ENCODE measurements at regions not wholly inside any gene's neighbourhood (a gene's known extent, or its start where the extent isn't known, plus 50 kb on each side); places are given as distances from the start of the nearest gene placed in this dataset.

- no peak for DNase-seq (ENCODE audit: low read depth)
These were observed 226.6 kb downstream of the ACKR3 start for GRCh38 chr2:236796236-236796635.

- no peak for DNase-seq (ENCODE audit: low read depth)
These were observed 227.8 kb downstream of the ACKR3 start for GRCh38 chr2:236797411-236797810.

GRCh38 chr2:236798491-236798890 lies 228.9 kb downstream of the ACKR3 start:
- DNase-seq (ENCODE audit: low read depth), result no peak

- no peak for DNase-seq (ENCODE audit: low read depth)
These were observed 229.9 kb downstream of the ACKR3 start for GRCh38 chr2:236799391-236800026.

- DNase-seq (ENCODE audit: low read depth), result no peak
These were observed 233.2 kb downstream of the ACKR3 start for GRCh38 chr2:236802862-236803261.

GRCh38 chr2:236803621-236804020 lies 234.0 kb downstream of the ACKR3 start:
- no peak for DNase-seq (ENCODE audit: low read depth)

- DNase-seq (ENCODE audit: low read depth), result no peak
These were observed 236.3 kb downstream of the ACKR3 start for GRCh38 chr2:236805800-236806531.

- DNase-seq (ENCODE audit: low read depth), result no peak
These were observed 240.1 kb downstream of the ACKR3 start for GRCh38 chr2:236809716-236810115.

GRCh38 chr2:236811062-236811656 lies 241.5 kb downstream of the ACKR3 start:
- DNase-seq (ENCODE audit: low read depth), result no peak

- DNase-seq (ENCODE audit: low read depth), result no peak
These were observed 244.1 kb downstream of the ACKR3 start for GRCh38 chr2:236813766-236814165.

- no peak for DNase-seq (ENCODE audit: low read depth)
These were observed 245.0 kb downstream of the ACKR3 start for GRCh38 chr2:236814593-236814992.

GRCh38 chr2:236815746-236816145 lies 246.1 kb downstream of the ACKR3 start:
- DNase-seq (ENCODE audit: low read depth), result no peak

- DNase-seq (ENCODE audit: low read depth), result no peak
These were observed 246.9 kb downstream of the ACKR3 start for GRCh38 chr2:236816197-236817170.

- no peak for DNase-seq (ENCODE audit: low read depth)
These were observed 248.8 kb downstream of the ACKR3 start for GRCh38 chr2:236818281-236819045.

GRCh38 chr2:236819275-236820002 lies 249.8 kb downstream of the ACKR3 start:
- no peak for DNase-seq (ENCODE audit: low read depth)

- DNase-seq (ENCODE audit: low read depth), result no peak
These were observed 251.2 kb downstream of the ACKR3 start for GRCh38 chr2:236820763-236821344.

- DNase-seq (ENCODE audit: low read depth), result no peak
These were observed 253.5 kb downstream of the ACKR3 start for GRCh38 chr2:236823041-236823629.

- DNase-seq (ENCODE audit: low read depth), result no peak
These were observed 254.3 kb downstream of the ACKR3 start for GRCh38 chr2:236823963-236824362.

- DNase-seq (ENCODE audit: low read depth), result no peak
These were observed 255.2 kb downstream of the ACKR3 start for GRCh38 chr2:236824836-236825235.

- no peak for DNase-seq (ENCODE audit: low read depth)
These were observed 256.4 kb downstream of the ACKR3 start for GRCh38 chr2:236825989-236826510.

Data from T follicular helper cell (primary cell).